D341Med (cell line): ENCODE measurements at regions not wholly inside any gene's neighbourhood (a gene's known extent, or its start where the extent isn't known, plus 50 kb on each side); places are given as distances from the start of the nearest gene placed in this dataset.

Source experiments
- DNase-seq: peaks from one replicate; pipeline ENCODE4 v3.0.0; 2012; ENCODE audit warnings: low spot score

DNA sequence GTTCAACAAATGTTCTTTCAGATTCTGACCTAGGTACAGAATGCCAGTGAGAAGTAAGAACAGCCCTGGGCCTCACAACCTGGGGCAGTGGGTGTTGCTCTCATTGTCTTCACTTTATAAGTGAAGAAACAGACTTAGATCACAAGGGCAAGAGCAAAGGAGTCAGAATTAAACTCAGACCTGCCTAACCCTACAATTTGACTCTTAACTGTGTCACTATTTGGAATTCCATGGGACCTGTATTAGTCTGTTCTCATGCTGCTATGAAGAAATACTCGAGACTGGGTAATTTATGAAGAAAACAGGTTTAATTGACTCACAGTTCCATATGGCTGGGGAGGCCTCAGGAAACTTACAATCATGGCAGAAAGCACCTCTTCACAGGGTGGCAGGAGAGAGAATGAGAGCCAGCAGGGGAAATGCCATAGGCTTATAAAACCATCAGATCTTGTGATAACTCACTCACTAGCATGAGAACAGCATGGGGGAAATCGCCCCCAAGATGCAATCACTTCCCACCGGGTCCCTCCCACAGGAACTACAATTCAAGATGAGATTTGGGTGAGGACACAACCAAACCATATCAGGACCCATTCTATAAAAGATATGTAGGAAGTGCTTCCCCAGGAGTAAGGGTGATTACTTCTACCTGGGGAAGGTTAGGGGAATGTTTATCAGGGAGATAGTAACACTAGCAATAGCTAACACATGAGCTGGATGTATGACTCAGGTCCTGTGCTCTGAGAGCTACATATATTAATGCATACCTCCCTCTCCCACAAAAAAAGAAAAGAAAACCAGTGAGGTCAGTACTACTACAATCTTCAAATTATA, 270.1 kb downstream of the SOX9 start:
- DNase-seq: no peak

DNA sequence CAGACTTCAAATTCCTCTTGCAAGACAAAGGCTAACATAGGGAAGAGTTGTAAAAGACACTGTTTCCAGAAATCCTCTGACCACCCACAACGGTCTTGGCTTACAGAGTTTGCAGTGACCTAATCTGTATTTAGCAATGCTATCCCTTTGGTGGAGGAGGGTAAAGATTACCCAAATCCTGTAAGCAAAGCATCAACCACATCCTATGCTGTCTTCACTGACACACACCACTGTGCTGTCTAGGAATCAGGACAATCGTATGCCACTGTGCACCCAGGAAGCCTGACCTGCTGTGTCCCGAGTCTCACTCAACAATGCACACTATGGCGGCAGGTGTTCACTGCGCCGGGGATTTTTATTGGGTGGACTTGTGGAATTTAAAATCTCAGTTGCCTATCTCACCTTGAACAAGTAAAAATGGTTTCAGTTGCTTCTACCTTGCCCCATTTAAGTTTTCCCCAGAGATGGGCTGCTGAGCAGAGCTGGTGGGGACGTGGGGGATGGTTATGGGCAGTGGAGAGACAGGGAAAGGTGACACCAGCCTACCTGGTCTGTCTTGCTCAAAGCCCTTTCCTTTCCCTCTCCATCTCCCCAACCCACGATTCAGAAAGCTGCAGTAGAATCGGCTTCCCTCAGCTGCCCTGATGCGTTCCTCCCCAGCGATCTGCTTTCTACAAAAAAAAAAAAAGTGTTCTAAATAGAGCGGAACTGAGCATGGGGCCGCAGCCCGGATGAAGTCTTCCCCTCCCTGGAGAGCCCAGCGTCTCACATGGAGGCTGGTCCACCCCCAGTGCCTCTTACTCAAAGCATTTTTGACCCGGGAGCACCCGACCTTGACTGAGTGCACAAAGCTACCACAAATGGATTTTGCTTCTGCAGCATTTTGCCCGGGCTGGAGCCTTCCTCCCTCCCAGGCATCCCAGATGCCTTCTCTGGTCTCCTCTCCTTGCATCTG, 271.5 kb downstream of the SOX9 start:
- DNase-seq: no peak

DNA sequence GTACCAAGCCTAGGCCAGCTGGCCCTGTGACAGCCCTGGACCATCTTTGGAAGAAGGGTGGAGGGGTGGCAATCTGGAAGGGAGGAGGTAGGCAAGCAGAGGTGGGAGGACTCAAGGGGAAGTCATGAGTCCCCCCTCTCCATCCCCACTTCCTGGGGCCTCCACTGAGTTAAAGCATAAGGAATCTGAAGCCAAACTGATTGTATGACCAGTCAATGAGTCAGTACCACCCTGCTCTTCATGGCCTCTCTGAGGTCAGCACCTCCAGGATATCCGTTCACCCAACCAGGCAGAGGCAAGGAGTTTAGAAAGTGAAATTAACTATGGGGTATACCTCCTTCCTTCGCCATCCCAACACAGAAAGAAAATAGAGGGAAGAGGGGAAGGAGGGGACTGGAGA, 272.7 kb downstream of the SOX9 start:
- no peak for DNase-seq

DNA sequence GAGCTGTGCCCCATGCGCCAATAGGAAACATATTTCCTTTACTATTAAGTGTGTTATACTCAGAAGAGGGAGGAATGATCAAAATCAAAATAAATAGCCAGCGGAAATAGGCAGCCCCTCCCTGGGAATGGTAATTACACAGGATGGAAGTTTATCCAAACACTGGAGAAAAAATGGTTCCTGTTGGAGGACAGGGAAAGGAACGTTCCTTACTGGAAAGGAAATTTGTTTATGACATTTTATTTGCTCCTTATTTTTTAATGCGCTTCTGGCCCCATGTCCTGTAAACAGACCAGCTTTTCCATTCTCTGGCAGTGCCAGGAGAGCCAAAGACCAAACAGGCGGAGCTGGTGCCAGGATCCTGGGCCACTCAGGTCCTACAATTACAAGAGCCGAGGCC, 273.7 kb downstream of the SOX9 start:
- no peak for DNase-seq

DNA sequence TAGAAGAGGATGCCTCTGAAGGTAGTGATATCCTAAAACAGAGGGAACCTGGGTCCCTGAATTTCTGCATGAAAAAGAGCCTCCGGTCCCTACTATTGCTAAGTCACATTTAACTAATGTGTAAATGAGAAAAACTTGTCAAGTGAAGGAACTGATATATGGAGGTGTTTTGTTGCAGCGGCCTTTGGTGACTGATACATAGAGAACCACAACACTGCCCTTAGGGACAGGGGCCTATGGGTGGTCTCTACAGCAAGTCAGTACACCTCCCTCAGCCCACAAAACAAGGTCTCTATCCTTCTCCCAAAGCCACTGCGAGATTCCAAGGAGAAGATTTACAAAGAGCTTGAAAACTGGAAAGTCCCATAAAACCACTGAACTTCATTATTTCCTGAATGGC, 275.3 kb downstream of the SOX9 start:
- no peak for DNase-seq

DNA sequence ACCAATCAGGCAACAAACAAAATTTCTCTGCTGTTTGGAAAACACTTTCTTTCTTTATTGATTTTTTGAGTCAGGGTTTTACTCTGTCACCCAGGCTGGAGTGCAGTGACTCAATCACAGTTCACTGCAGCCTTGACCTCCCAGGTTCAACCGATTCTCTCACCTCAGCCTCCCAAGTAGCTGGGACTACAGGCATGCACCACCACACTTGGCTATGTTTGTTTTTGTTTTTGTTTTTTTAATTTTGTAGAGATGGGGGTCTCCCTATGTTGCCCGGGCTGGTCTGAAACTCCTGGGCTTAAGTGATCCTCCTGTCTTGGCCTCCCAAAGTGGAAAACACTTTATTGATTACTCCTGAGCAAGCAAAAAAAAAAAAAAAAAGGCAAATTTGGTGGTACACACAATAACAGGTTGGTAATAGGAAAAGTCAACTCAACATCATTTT, 276.4 kb downstream of the SOX9 start:
- no peak for DNase-seq

DNA sequence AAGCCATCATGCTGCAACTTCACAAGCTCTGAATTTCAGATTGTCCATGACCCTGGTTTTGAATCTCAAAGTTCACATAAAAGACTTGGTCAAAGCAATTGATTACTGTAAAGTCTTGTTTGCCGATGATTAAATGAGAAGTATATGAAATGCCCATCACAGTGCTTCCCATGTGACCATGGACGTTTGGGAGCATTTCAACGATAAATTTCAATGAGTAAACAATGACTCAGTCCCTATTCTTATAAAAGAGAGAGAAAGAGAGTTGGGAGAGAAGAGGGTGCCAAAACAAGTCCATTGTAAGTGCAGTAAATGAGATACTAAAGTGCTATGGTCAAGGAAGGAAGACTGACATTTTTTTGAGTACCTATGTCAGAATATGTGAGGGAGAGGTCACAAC, 276.9 kb downstream of the SOX9 start:
- no peak for DNase-seq

GRCh38 chr17:72399023-72399607, 278.3 kb downstream of the SOX9 start:
- no peak for DNase-seq

DNA sequence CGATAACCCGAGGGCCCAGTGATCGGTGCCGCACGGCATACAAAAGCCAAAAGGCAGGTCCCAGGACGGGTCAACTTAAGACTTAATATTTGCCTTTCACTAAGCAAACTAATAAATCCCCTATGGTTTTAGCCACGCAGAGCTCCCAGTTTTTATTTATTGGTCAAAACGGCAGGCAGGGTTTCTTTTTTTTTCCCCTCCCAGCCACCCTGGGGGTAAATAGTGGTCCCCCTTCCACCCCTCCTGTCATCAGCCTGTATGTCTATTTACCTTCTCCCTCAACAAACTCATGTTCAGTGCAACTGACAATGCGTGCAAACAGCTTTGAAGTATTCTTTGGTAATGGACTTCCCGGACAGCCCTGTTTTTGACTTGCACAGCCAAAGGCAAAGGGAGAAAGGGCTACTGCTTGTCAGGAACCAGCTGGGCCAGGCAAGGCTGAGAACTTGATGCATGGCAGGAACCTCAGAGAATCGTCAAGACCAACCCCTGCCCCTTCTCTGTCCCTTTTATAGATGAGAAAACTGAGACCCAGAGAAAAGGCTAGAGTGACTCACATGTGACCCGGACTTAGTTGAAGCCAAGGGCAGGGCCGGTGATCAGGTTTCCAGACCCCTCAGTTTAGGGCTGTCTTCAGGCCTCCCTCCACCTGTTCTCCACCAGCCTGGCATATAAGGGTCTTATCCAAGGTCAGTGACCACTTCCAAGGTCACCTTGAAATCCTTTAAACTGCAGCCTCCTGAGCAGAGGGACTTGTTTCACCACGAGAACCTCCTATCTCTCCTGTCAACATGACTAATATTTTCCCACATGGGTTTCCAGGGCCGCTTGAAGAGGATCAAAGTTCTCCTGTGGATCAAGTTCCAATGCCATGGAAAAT, 279.0 kb downstream of the SOX9 start:
- DNase-seq: no peak

- DNase-seq: no peak
Observed at GRCh38 chr17:72400488-72400827, 279.6 kb downstream of the SOX9 start.

DNA sequence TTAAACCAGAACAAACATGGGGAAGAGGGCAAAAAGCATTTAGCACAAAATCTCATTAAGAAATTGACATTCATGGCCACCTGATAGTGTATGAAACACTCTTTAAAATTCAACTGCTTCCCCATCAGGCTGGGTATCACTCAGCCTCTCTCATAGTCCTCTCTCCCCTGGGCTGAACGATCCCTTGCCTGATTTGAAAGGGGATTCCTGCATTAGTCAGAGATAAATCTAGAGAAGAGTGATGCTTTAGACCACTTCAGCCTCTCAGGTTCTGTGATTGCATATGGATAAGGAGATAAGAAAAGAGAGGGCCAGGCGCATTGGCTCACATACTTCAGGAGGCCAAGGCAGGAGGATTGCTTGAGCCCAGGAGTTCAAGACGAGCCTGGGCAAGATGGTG, 280.0 kb downstream of the SOX9 start:
- DNase-seq: no peak

- no peak for DNase-seq
Observed at GRCh38 chr17:72401883-72402726, 281.3 kb downstream of the SOX9 start.

- no peak for DNase-seq
Observed at GRCh38 chr17:72402727-72403210, 281.9 kb downstream of the SOX9 start.

- no peak for DNase-seq
Observed at GRCh38 chr17:72403713-72404209, 282.9 kb downstream of the SOX9 start.

- DNase-seq: no peak
Observed at GRCh38 chr17:72404872-72405271, 284.1 kb downstream of the SOX9 start.

- no peak for DNase-seq
Observed at GRCh38 chr17:72405662-72406230, 284.9 kb downstream of the SOX9 start.

DNA sequence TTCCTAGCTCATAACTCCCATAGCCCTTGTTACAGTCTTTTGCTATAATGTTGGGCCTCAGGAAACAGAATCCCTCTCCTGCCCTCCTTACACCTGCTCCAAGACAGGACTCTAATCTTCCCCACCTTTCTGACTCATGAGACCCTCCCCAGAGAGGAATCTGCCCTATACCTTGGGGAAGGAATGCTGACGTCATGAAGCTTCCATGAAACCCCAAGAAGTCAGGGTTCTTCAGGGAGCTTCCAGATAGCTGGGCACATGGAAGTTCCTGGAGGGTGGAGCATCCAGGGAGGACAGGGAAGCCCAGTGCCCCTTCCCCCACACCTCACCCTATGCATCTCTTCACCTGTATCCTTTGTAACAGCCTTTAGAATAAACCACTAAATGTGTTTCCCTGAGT, 285.7 kb downstream of the SOX9 start:
- no peak for DNase-seq

DNA sequence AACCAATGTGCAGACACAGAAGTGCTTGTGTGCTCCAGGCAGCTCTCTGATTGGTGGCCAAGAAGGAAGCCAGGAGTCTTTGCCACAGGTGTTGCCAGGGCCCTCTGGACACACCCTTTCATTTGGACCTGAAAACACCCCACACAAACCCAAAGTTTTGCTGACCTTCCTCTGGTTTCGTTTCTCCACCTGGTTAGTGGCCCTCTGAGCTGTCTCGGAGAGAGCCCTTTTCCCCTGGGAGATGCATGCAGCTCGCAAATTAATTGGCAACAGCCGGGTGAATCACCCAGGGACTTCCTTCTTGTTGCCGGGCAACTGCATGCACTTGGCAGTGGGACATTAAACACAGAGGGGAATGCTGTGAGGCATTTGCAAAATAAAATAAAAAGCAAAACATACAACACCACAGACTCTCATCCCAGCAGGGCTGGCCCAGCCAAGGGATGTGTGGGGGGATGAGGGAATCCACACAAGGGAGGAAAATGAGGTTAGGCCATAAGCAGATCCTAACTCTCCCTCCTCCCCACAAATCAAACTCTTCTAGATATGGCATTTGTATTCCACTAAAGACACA, 286.6 kb downstream of the SOX9 start:
- DNase-seq: peak; percentile 91

GRCh38 chr17:72407931-72408330, 287.1 kb downstream of the SOX9 start:
- DNase-seq: no peak

DNA sequence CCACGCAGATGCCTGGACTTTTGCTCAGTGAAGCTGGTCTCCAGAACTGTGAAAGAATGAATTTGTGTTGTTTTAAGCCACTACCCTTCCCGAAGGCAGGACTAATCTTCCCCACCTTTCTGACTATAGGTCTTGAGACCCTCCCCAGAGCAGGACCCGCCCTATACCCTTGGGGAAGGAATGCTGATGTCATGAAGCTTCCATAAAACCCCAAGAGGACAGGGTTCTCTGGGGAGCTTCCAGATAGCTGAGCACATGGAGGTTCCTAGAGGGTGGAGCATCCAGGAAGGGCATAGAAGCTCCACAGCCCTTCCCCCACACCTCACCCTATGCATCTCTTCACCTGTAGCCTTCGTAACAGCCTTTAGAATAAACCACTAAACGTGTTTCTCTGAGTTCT, 287.8 kb downstream of the SOX9 start:
- DNase-seq: no peak
